NCI-H128 (cell line): ENCODE measurements at regions not wholly inside any gene's neighbourhood (a gene's known extent, or its start where the extent isn't known, plus 50 kb on each side); places are given as distances from the start of the nearest gene placed in this dataset.
A peak's percentile ranks its signal among the peaks of the same experiment; 100 is the strongest.
"Not testable (repeated sequence)": the region's sequence is repeated elsewhere in the genome, so short reads cannot be mapped to it uniquely, and the experiment has no call there.

Experiments
- DNase-seq: peaks from one replicate; lab custom pipeline; 2025; ENCODE audit not compliant: unreplicated experiment; lab: John Stamatoyannopoulos, UW

GRCh38 chr17:71846561-71847110, 274.2 kb upstream of the SOX9 start:
- DNase-seq, result no peak

GRCh38 chr17:71849783-71850768, 270.7 kb upstream of the SOX9 start:
- DNase-seq, result no peak

- no peak for DNase-seq
These were observed 270.0 kb upstream of the SOX9 start for GRCh38 chr17:71850812-71851211.

GRCh38 chr17:71855010-71855409, 265.8 kb upstream of the SOX9 start:
- no peak for DNase-seq

DNA sequence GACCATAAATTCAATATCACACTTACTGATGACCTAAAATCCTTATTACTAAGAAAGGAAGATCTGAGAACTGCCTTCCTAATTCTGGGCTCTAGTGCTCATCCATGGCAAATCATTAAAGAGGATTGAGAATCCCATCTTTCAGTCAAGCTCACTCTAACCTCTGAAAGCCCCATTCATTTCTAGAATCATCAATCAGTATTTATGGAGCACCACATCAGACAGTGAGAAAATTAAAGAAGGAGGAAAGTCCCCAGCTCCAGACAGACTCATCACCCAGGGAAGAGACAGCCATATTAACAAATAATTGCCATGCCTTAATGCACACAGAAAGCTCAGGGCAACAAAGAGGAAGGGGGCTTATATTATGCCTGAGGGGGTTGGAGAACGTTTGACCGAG, 256.1 kb upstream of the SOX9 start:
- DNase-seq, result no peak

DNA sequence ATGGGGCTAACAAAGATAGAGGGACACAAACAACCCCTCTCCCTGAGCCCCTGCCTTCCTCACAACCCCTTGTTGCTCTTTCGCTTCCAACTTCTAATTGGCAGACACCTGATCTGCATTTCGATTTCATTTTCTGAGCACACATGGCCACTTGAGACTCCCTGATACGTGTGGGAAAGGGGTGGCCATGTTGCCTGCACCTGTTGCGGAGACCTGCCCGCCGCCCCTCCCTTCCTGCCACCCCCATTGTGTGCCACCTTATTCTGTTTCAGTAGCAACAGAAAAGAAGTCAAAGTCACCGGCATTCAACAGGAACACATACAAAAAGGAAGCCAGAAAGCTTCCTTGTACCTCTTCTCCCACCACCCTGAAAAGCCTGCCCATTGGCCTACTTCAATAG, 254.7 kb upstream of the SOX9 start:
- peak; percentile 8 for DNase-seq

GRCh38 chr17:71869293-71869692, 251.5 kb upstream of the SOX9 start:
- no peak for DNase-seq

DNA sequence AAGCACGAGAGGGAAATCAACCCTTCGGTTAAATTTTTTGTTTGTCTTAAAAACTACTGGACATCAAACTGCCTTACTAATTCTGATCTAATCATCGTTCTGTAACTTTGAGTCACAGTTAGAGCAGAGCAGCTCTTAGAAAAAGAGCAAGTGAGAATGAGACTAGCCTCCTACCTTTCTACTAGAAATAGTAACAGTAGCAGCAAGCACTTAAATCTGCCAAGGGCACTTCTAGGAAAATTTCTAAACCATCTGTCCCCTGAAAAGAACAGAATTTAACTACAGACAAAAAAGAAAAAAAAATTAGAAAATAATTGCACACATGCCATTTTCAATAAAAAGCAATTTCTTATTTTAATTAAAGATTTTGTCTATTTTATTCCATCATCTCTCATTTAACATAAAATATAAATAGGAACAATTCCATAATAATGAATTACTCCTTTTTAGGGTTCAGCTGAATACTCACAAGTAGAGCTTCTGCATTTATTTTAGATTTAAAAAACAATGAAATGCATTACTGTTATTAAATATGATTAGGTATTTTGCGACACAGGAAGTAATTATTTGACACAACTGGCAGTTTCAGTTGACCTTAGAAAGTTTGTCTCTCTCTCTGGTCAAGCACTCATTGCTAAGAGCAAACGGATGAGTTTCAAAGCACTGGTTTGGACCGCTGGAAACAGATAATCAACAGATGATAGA, 250.8 kb upstream of the SOX9 start:
- DNase-seq, result no peak

GRCh38 chr17:71870546-71870862, 250.3 kb upstream of the SOX9 start:
- no peak for DNase-seq

DNA sequence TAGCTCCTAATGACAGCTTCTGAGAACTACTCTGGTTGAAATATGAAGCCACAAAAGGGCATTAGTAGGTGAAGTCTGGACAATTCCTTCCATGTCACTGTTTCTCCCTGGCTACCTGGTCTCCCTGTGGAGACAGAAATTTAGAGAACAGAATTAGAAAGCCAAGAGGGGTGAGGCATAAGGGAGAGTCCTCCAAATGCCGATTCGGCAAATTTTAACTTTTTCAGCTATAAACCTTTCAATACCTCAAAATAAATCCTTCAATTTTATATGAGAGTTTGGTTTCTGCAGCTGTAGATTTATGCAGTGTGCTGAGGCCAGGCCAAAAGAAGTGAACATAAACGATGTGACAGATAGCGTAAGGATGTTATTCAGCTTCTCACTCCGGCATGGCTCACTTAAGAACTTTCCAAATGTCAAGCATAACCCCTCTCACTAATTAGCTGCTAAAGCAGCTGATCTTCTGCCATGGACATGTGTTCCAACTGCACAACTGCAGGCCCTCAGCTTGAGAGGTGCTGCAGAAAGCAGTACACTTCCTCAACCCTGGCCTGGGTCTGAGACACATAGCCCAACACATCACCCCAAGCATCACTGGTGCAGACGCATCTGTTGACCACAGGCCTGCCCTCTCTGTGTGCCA, 247.9 kb upstream of the SOX9 start:
- DNase-seq, result no peak

DNA sequence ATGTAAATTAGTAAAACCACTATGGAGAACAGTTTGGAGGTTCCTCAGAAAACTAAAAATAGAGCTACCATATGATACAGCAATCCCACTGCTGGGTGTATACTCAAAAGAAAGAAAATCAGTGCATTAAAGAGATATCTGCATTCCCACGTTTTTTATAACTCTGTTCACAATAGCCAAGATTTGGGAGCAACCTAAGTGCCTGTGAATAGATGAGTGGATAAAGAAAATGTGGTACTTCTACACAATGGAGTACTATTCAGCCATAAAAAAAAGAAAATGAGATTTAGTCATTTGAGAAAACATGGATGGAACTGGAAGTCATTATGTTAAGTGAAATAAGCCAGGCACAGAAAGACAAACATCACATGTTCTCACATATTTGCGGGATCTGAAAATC, 246.0 kb upstream of the SOX9 start:
- not testable (repeated sequence) for DNase-seq

DNA sequence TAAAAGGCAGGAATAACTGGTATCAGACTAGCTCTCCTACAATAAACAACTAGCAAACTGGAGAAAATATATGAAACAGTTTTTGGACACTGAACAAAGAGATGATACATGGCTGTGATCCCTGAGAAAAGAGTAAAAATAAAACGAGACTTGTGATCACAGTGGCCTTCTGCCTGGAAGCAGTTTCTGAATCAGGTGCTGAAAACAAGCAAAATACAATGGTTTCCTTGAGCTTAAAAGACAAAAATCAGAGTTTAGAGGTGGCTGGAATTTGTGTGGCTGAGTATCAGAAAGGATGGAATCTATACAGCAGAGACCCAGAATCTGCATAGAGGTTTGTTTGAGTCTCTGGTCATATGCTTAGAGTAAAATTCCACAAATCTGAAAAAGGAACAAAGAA, 242.5 kb upstream of the SOX9 start:
- no peak for DNase-seq

- no peak for DNase-seq
These were observed 241.8 kb upstream of the SOX9 start for GRCh38 chr17:71878998-71879397.

DNA sequence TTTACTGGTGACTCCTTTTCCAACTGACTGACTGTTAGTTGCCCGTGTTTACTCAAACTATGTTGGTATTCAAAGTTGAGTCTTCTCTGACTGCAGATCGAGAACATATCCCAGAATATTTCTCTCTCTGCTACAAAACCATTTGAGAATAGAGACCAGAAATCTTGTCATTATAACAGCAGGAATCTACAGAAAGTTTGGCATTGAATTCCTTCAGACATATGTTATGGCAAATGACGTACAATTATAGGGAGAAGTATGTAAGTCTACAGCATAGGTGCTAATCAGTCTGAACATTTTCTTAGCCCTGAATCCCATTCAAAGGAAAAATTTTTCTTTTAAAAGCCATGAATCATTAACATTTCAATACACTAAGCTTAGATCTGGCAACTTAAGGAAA, 239.8 kb upstream of the SOX9 start:
- no peak for DNase-seq

DNA sequence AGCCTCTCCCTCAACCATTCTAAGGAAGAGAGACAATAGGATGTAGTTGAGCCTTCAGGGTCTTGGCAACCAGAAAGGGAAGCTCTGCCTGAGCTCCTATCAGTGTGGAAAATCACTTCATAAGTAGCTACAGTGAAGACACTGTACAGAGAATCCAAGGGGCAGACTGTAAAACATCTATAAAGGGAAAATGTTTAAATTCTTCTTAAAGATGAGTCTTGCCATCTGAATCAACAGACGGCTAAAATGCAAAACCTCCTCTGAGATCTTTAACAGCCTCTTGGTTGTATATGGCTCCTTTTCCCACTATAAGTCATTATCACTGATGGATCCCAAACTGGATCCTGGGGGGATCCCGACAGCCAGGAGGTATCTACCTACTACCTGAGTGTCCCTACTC, 239.2 kb upstream of the SOX9 start:
- DNase-seq, result no peak

DNA sequence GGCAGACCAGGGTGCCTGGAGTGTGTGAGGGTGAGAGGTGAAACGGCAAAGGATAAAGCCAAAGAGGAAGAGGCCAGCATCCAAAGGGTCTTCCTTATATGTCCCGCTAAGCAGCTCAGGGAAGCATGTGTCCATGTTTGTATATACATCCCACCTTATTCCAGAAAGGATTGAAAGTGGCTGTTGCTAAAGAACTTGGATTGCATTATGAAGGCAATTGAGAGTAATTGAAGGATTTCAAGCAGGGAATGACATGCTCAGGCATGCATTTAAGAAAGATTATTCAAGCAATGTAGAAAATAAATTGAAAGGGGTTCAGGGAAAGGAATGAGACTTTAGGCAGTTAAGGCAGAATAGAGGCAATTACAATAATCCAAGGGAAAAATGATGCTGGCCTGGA, 237.6 kb upstream of the SOX9 start:
- DNase-seq, result no peak

DNA sequence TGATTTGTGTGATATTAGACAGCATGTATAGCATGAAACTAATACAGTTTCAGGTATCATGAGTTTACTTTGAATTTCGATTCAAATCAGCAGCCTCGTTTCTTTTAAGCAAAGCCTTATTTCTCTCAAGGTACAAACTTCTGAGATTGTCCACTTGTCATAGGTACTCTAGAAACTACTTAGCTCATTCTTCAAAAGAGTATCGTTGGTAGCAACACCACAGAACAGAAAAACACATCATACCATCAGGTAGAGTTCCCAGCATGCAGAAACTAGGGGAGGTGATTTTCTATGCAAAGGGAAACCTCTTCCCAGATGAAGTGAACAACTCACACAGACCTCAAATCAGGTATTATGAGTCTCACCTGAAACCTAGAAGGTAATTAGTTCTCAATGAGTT, 237.0 kb upstream of the SOX9 start:
- DNase-seq, result no peak

DNA sequence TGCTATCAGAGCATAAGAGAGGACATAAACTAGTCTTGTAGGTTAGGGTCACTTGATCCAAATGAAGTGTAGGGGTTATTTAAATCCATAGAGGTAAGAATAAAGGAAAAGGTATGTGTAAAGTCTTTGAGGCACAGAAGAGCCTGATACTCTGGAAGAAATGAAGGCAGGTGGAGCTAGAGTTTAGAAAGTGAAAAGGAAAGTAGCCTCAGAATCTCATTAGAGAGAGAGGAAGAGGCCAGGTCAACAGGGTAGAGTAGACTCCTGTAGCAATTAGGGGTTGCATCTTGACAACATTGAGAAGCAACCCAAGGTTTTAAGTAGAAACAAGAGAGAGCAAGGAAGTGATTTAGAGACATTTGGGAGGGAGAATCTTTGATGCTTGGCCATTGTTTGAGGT, 235.2 kb upstream of the SOX9 start:
- no peak for DNase-seq

GRCh38 chr17:71899317-71899716, 221.5 kb upstream of the SOX9 start:
- DNase-seq, result no peak

GRCh38 chr17:71900621-71901229, 220.1 kb upstream of the SOX9 start:
- DNase-seq, result no peak

DNA sequence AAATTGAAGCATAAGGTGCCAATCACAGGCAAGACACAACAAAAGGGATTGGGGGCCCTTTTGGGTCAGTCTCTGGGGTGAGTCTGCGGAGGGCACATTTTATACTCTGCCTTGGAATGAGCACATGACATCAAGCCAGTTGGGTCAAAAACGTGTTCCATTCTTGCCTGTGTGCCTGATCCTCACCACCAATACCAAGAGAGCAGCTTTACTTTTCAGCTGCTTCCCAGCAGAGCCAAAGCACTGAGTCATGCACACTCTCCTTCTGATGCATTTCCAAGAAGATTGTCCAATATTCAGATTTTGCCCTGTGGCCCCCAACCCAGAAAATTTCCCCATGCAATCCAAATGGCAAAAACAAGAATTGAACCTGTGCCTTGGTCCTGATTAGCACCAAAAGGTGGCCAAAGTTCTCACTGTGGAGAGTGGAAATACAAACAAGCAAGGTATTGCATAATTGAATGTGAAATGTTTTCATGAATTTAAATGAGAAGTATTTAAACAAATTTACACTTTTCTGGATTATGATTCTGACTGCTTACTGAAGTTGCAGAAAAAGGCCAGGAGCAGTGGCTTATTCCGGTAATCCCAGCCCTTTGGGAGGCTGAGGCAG, 217.8 kb upstream of the SOX9 start:
- DNase-seq, result no peak
